ENCODE measurements at regions not wholly inside any gene's neighbourhood (a gene's known extent, or its start where the extent isn't known, plus 50 kb on each side); places are given as distances from the start of the nearest gene placed in this dataset.
"Not testable (repeated sequence)": the region's sequence is repeated elsewhere in the genome, so short reads cannot be mapped to it uniquely, and the experiment has no call there.

DNA sequence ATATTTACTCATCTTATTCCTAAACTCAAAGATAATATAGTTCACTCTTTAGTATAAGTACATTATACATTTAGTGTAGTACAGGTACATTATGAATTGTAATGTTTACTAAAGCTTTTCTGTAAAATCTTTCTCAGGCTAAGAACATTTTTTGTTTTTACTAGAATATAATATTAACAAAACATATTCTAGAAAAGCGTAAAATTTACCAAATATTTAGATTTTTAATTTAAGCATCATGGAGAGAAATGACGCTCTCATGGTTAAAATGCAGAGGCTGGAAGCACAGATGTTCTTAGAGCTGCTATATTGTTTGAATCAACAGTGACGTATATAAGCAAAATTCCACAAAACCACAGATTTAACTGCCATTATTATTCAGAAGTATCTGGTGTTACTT, 54.7 kb upstream of the NBPF15 start:
- TF ChIP-seq, protein P1, sequence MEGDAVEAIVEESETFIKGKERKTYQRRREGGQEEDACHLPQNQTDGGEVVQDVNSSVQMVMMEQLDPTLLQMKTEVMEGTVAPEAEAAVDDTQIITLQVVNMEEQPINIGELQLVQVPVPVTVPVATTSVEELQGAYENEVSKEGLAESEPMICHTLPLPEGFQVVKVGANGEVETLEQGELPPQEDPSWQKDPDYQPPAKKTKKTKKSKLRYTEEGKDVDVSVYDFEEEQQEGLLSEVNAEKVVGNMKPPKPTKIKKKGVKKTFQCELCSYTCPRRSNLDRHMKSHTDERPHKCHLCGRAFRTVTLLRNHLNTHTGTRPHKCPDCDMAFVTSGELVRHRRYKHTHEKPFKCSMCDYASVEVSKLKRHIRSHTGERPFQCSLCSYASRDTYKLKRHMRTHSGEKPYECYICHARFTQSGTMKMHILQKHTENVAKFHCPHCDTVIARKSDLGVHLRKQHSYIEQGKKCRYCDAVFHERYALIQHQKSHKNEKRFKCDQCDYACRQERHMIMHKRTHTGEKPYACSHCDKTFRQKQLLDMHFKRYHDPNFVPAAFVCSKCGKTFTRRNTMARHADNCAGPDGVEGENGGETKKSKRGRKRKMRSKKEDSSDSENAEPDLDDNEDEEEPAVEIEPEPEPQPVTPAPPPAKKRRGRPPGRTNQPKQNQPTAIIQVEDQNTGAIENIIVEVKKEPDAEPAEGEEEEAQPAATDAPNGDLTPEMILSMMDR (IDR thresholded peaks at IDR 0.05 in 2 of 3, conservative IDR thresholded peaks at IDR 0.05 in 1 of 3; ENCODE audit: borderline replicate concordance in 1 of 3, insufficient read depth in 1 of 3, low read depth in 2 of 3, low read length in 2 of 3), result not testable (repeated sequence)
- not testable (repeated sequence) for TF ChIP-seq EZH2 (IDR thresholded peaks at IDR 0.05); YY1 (IDR thresholded peaks at IDR 0.05; ENCODE audit: extremely low read depth, insufficient replicate concordance, low read depth, low read length); EZH2phosphoT487 (IDR thresholded peaks at IDR 0.05; ENCODE audit: borderline replicate concordance); POLR2A (IDR thresholded peaks at IDR 0.05; ENCODE audit: borderline replicate concordance, extremely low read depth, insufficient read depth, insufficient read length); CBX3 (IDR thresholded peaks at IDR 0.05; ENCODE audit: low read depth); SRF (IDR thresholded peaks at IDR 0.05; ENCODE audit: low read depth); EGR1 (IDR thresholded peaks at IDR 0.05; ENCODE audit: low read depth); SIN3A (IDR thresholded peaks at IDR 0.05; ENCODE audit: low read depth); SP1 (IDR thresholded peaks at IDR 0.05; ENCODE audit: low read depth); POLR2AphosphoS5 (IDR thresholded peaks at IDR 0.05; ENCODE audit: low read depth, low read length); CEBPB (IDR thresholded peaks at IDR 0.05; ENCODE audit: low read depth)
- TF ChIP-seq, protein P2, sequence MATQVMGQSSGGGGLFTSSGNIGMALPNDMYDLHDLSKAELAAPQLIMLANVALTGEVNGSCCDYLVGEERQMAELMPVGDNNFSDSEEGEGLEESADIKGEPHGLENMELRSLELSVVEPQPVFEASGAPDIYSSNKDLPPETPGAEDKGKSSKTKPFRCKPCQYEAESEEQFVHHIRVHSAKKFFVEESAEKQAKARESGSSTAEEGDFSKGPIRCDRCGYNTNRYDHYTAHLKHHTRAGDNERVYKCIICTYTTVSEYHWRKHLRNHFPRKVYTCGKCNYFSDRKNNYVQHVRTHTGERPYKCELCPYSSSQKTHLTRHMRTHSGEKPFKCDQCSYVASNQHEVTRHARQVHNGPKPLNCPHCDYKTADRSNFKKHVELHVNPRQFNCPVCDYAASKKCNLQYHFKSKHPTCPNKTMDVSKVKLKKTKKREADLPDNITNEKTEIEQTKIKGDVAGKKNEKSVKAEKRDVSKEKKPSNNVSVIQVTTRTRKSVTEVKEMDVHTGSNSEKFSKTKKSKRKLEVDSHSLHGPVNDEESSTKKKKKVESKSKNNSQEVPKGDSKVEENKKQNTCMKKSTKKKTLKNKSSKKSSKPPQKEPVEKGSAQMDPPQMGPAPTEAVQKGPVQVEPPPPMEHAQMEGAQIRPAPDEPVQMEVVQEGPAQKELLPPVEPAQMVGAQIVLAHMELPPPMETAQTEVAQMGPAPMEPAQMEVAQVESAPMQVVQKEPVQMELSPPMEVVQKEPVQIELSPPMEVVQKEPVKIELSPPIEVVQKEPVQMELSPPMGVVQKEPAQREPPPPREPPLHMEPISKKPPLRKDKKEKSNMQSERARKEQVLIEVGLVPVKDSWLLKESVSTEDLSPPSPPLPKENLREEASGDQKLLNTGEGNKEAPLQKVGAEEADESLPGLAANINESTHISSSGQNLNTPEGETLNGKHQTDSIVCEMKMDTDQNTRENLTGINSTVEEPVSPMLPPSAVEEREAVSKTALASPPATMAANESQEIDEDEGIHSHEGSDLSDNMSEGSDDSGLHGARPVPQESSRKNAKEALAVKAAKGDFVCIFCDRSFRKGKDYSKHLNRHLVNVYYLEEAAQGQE (IDR thresholded peaks at IDR 0.05; ENCODE audit: low read depth), result not testable (repeated sequence)
- TF ChIP-seq, protein P3, sequence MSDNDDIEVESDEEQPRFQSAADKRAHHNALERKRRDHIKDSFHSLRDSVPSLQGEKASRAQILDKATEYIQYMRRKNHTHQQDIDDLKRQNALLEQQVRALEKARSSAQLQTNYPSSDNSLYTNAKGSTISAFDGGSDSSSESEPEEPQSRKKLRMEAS (IDR thresholded peaks at IDR 0.05), result not testable (repeated sequence)

All from HCT116 (cell line).